ENCODE measurements at regions not wholly inside any gene's neighbourhood (a gene's known extent, or its start where the extent isn't known, plus 50 kb on each side); places are given as distances from the start of the nearest gene placed in this dataset.

DNA sequence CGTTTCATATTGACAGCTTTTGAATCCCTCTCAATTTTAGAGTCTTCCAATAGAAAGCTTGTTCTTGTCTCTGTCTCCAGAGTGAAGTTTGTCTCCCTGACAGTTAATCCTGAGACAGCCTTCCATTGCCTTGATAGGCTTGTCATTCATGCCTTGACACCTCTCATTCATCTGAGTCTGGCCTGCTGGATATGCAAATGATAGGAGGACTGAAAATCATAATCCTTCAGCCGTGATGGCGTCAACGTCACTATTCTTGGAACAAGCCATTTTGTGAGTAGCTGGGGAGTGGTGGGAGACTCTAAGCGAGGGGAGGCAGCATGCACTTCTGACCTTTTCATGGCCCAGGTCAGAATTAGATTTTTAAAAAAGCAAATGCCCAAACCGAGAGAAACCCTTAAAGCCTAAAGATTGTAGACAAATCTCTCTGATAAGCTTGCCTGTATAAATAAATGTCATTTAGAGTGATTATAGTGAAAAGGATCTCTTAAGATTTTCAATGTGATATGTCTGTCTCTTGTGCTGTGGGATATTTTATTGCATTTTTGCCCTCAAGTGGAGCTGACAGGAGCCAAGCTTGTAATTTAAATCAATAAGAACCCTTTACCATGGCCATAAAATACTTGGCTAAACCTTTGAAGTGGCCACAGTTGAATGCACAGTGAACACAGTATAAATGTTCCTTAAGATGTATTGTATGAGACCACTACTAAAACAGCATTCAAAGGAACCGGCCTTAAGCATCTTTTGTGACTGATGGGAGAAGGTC lies 148.8 kb downstream of the SNX10 start:
- Histone ChIP-seq H3K27ac (no peak overlapping the region), H3K4me1 (ENCODE audit: insufficient read depth) (no peaks in the 10 kb centered on the region), H3K4me3 (no peak overlapping the region), H3K36me3 (no peaks in the 10 kb centered on the region), H3K27me3 (no peaks in the 10 kb centered on the region), H3K9me3 (no peaks in the 10 kb centered on the region)
- WGBS, 3 donors: 89 to 90% (median 89%) methylated on average over 7 of the region's 7 CpGs
- intact Hi-C loops (cut with DNase I): no loop called here
- TF ChIP-seq EP300 (IDR thresholded peaks at IDR 0.05) (no peak), POLR2A (IDR thresholded peaks at IDR 0.05) (no peak)
- TF ChIP-seq, protein P1, sequence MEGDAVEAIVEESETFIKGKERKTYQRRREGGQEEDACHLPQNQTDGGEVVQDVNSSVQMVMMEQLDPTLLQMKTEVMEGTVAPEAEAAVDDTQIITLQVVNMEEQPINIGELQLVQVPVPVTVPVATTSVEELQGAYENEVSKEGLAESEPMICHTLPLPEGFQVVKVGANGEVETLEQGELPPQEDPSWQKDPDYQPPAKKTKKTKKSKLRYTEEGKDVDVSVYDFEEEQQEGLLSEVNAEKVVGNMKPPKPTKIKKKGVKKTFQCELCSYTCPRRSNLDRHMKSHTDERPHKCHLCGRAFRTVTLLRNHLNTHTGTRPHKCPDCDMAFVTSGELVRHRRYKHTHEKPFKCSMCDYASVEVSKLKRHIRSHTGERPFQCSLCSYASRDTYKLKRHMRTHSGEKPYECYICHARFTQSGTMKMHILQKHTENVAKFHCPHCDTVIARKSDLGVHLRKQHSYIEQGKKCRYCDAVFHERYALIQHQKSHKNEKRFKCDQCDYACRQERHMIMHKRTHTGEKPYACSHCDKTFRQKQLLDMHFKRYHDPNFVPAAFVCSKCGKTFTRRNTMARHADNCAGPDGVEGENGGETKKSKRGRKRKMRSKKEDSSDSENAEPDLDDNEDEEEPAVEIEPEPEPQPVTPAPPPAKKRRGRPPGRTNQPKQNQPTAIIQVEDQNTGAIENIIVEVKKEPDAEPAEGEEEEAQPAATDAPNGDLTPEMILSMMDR (IDR thresholded peaks at IDR 0.05): no peak
- DNase-seq: no peak

DNA sequence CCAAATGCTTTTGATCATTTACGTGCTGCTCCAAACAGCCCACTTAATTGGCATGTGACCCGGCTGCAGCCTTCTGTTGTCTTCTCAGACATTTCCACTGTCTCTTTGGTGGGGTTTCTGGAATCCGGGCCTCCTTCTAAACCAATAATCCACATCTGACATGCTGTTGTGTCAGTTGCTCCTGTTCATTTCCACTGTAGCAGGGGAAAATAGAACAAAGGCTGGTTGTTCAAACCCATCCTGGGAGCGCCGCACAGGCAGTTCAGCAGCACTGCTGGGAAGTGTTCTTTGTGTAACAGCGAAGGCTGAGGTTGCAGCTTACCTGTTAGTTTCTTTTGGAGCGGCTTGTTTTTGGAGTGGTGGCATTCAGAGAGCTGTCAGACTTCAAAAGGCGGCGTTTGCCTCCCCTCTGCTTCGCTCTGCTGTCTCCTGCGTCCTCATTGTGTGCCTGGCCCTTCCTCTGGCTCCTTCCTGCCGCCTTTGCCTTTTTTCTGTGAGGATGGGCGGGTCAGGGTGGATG lies 149.4 kb downstream of the SNX10 start:
- DNase-seq: no peak
- intact Hi-C loops (cut with DNase I): no loop called here
- H3K27ac ChIP-seq: no peak overlapping the region
- H3K27me3 ChIP-seq: no peaks in the 10 kb centered on the region
- no peaks in the 10 kb centered on the region for H3K9me3 ChIP-seq
- WGBS, 3 donors: 84 to 88% (median 85%) methylated on average over 13 of the region's 13 CpGs
- TF ChIP-seq EP300 (IDR thresholded peaks at IDR 0.05) (no peak), POLR2A (IDR thresholded peaks at IDR 0.05) (no peak)
- TF ChIP-seq, protein P1 (IDR thresholded peaks at IDR 0.05): no peak
- no peak overlapping the region for H3K4me3 ChIP-seq
- no peaks in the 10 kb centered on the region for H3K36me3 ChIP-seq
- no peaks in the 10 kb centered on the region for H3K4me1 ChIP-seq (ENCODE audit: insufficient read depth)

DNA sequence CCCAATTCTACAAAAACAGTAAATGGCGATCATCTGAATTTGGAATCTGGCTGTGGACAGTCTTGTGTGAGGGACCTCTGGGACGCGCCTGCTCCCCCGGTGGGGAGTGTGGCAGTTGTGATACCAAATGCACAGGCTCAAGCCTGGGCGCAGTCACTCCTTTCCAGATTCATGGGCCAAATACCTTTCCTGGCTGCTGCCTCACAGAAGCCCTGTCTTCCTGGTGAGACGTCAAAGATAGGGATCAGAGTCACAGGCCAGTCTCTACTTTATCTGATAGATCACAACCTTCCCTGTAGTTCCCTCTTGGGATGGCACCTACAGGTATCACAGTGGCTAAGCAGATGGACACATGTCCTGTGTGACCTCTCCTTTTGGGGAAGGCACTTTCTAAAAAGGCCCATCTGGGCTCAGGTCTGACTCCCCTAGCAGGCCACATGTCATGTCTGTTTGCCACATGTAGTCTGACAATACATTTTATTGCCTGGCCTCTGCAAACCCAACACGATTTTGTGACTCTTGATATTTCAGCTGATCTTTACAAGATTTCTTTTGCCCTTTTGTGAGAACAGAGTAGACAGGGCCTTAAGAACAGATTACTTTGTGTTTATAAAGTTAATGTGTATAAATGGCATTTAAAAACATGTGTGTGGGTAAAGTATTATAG lies 150.1 kb downstream of the SNX10 start:
- TF ChIP-seq, protein P1 (IDR thresholded peaks at IDR 0.05): no peak
- TF ChIP-seq POLR2A (IDR thresholded peaks at IDR 0.05): no peak
- no peak for TF ChIP-seq EP300 (IDR thresholded peaks at IDR 0.05)
- H3K27ac ChIP-seq: no peak overlapping the region
- no peak overlapping the region for H3K4me3 ChIP-seq
- WGBS, 3 donors: 88 to 93% (median 89%) methylated on average over 7 of the region's 7 CpGs
- H3K4me1 ChIP-seq (ENCODE audit: insufficient read depth): no peaks in the 10 kb centered on the region
- no peak for DNase-seq
- H3K36me3 ChIP-seq: no peaks in the 10 kb centered on the region
- H3K27me3 ChIP-seq: no peaks in the 10 kb centered on the region
- intact Hi-C loops (cut with DNase I): no loop called here
- H3K9me3 ChIP-seq: no peaks in the 10 kb centered on the region

DNA sequence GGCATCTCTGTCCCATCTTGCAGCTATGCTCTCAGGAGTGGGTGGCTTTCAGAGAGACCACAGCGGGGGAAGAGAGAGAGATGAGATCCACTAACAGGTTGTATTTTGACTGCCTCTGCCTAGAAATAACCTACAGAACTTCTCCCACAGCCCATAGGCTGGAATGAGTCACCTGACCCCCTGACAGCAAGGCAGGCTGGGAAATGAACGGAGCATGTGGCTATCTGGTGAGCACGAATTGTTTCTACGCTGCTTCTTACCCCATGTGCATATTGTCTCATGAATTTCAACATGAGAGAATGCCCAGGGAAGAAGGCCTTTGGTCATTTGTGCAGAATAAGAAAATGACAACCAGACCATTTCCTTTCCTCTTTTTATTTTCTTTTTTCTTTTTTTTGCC lies 151.3 kb downstream of the SNX10 start:
- Histone ChIP-seq H3K27ac (no peak overlapping the region), H3K27me3 (no peaks in the 10 kb centered on the region), H3K4me3 (no peak overlapping the region), H3K36me3 (no peaks in the 10 kb centered on the region), H3K4me1 (ENCODE audit: insufficient read depth) (no peaks in the 10 kb centered on the region), H3K9me3 (no peaks in the 10 kb centered on the region)
- WGBS, 3 donors: 92 to 99% (median 93%) methylated on average over 4 of the region's 4 CpGs
- DNase-seq: no peak
- TF ChIP-seq POLR2A (IDR thresholded peaks at IDR 0.05) (no peak), EP300 (IDR thresholded peaks at IDR 0.05) (no peak)
- TF ChIP-seq, protein P1 (IDR thresholded peaks at IDR 0.05): no peak
- intact Hi-C loops (cut with DNase I): no loop called here
